ENCODE measurements at regions not wholly inside any gene's neighbourhood (a gene's known extent, or its start where the extent isn't known, plus 50 kb on each side); places are given as distances from the start of the nearest gene placed in this dataset.

GRCh38 chr2:145199827-145200706 lies 680.1 kb upstream of the ZEB2 start:
- H3K4me1 ChIP-seq (replicated peaks; ENCODE audit: insufficient read depth) = no peaks in the 10 kb centered on the region
- H2AFZ ChIP-seq = no peak overlapping the region
- POLR2A ChIA-PET (ENCODE audit: unreplicated experiment) = no interaction called here
- TF ChIP-seq CTCF (conservative IDR thresholded peaks at IDR 0.05) = no peak
- no peak for TF ChIP-seq EZH2 (IDR thresholded peaks at IDR 0.05; ENCODE audit: low read depth)
- no peaks in the 10 kb centered on the region for H3F3A ChIP-seq (ENCODE audit: insufficient read depth, low read depth)
- H3K9me2 ChIP-seq (ENCODE audit: insufficient read depth) = no peaks in the 10 kb centered on the region
- no peaks in the 10 kb centered on the region for H3K27me3 ChIP-seq (ENCODE audit: insufficient read depth, low read depth)
- CTCF ChIA-PET = no interaction called here
- no peak overlapping the region for H3K27ac ChIP-seq
- intact Hi-C loops (cut with micrococcal nuclease; ENCODE audit: unreplicated experiment) = no loop called here
- H3K36me3 ChIP-seq (ENCODE audit: low read depth) = no peaks in the 10 kb centered on the region
- no peak overlapping the region for H3K4me2 ChIP-seq
- BruUV-seq (replicated peaks) = no TSS peak
- H4K20me1 ChIP-seq (ENCODE audit: insufficient read depth) = no peaks in the 10 kb centered on the region
- H3K4me3 ChIP-seq = no peak overlapping the region
- no peaks in the 10 kb centered on the region for H3K9me3 ChIP-seq (ENCODE audit: insufficient read depth, low read depth)
- DNase-seq = no peak
- H3K79me2 ChIP-seq (ENCODE audit: low read depth) = no peaks in the 10 kb centered on the region

GRCh38 chr2:145199042-145199441 lies 679.1 kb upstream of the ZEB2 start:
- H3K4me1 ChIP-seq (replicated peaks; ENCODE audit: insufficient read depth) = no peaks in the 10 kb centered on the region
- no peaks in the 10 kb centered on the region for H3K9me2 ChIP-seq (ENCODE audit: insufficient read depth)
- no TSS peak for BruUV-seq (replicated peaks)
- no peak overlapping the region for H3K27ac ChIP-seq
- H3K4me3 ChIP-seq = no peak overlapping the region
- no peak overlapping the region for H3K4me2 ChIP-seq
- POLR2A ChIA-PET (ENCODE audit: unreplicated experiment) = no interaction called here
- no peak for TF ChIP-seq EZH2 (IDR thresholded peaks at IDR 0.05; ENCODE audit: low read depth)
- TF ChIP-seq CTCF (conservative IDR thresholded peaks at IDR 0.05) = no peak
- no peaks in the 10 kb centered on the region for H3K79me2 ChIP-seq (ENCODE audit: low read depth)
- H2AFZ ChIP-seq = peak overlapping the region; percentile 15; the same call in 1 of the 2 replicates
- no peaks in the 10 kb centered on the region for H3K36me3 ChIP-seq (ENCODE audit: low read depth)
- CTCF ChIA-PET = no interaction called here
- intact Hi-C loops (cut with micrococcal nuclease; ENCODE audit: unreplicated experiment) = no loop called here
- DNase-seq = no peak
- H3K9me3 ChIP-seq (ENCODE audit: insufficient read depth, low read depth) = no peaks in the 10 kb centered on the region
- H3F3A ChIP-seq (ENCODE audit: insufficient read depth, low read depth) = no peaks in the 10 kb centered on the region
- H4K20me1 ChIP-seq (ENCODE audit: insufficient read depth) = no peaks in the 10 kb centered on the region
- no peaks in the 10 kb centered on the region for H3K27me3 ChIP-seq (ENCODE audit: insufficient read depth, low read depth)

- no TSS peak for BruUV-seq (replicated peaks)
- H3K9me3 ChIP-seq (ENCODE audit: insufficient read depth, low read depth) = no peaks in the 10 kb centered on the region
- ChIA-PET POLR2A (ENCODE audit: unreplicated experiment) (no interaction called here), CTCF (no interaction called here)
- no peaks in the 10 kb centered on the region for H4K20me1 ChIP-seq (ENCODE audit: insufficient read depth)
- peak overlapping the region; percentile 15; the same call in 1 of the 2 replicates for H2AFZ ChIP-seq
- H3K4me1 ChIP-seq (replicated peaks; ENCODE audit: insufficient read depth) = no peaks in the 10 kb centered on the region
- H3K9me2 ChIP-seq (ENCODE audit: insufficient read depth) = no peaks in the 10 kb centered on the region
- no peak overlapping the region for H3K27ac ChIP-seq
- no peak for DNase-seq
- intact Hi-C loops (cut with micrococcal nuclease; ENCODE audit: unreplicated experiment) = no loop called here
- no peaks in the 10 kb centered on the region for H3K27me3 ChIP-seq (ENCODE audit: insufficient read depth, low read depth)
- TF ChIP-seq CTCF (conservative IDR thresholded peaks at IDR 0.05) (no peak), EZH2 (IDR thresholded peaks at IDR 0.05; ENCODE audit: low read depth) (no peak)
- no peaks in the 10 kb centered on the region for H3K79me2 ChIP-seq (ENCODE audit: low read depth)
- H3F3A ChIP-seq (ENCODE audit: insufficient read depth, low read depth) = no peaks in the 10 kb centered on the region
- no peak overlapping the region for H3K4me2 ChIP-seq
- no peaks in the 10 kb centered on the region for H3K36me3 ChIP-seq (ENCODE audit: low read depth)
- H3K4me3 ChIP-seq = no peak overlapping the region
Observed at GRCh38 chr2:145198555-145198954, 678.6 kb upstream of the ZEB2 start.
